ENCODE measurements at regions not wholly inside any gene's neighbourhood (a gene's known extent, or its start where the extent isn't known, plus 50 kb on each side); places are given as distances from the start of the nearest gene placed in this dataset.

DNA sequence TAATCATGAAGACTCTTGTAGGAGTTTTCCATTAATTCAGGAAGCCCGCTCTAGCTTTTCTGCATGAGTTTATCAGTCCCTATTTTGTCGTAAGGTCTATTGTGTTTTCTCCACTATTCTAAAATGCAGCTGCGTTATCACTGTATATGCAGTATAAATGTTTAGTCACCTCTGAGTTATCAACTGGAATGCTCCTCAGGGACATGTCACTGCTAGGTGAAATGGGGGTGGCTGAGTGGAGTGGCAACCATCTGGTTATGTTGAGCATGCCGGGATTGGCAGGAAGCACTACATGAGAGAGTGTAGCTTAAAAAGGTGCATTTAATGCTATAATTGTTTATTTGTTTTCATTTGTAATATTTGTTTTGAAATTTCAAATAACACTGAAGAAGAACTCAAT is 285.2 kb upstream of the ELAC2 start:
- DNase-seq (ENCODE audit: low spot score), result no peak

- no peak for DNase-seq (ENCODE audit: low spot score)
Observed at GRCh38 chr17:13302419-13302818, 284.6 kb upstream of the ELAC2 start.

GRCh38 chr17:13297183-13297582 is 279.4 kb upstream of the ELAC2 start:
- no peak for DNase-seq (ENCODE audit: low spot score)

- DNase-seq (ENCODE audit: low spot score), result no peak
Observed at GRCh38 chr17:13293421-13293820, 275.6 kb upstream of the ELAC2 start.

GRCh38 chr17:13292291-13292690 is 274.5 kb upstream of the ELAC2 start:
- no peak for DNase-seq (ENCODE audit: low spot score)

- no peak for DNase-seq (ENCODE audit: low spot score)
Observed at GRCh38 chr17:13288248-13288647, 270.4 kb upstream of the ELAC2 start.

GRCh38 chr17:13287226-13287625 is 269.4 kb upstream of the ELAC2 start:
- DNase-seq (ENCODE audit: low spot score), result no peak

DNA sequence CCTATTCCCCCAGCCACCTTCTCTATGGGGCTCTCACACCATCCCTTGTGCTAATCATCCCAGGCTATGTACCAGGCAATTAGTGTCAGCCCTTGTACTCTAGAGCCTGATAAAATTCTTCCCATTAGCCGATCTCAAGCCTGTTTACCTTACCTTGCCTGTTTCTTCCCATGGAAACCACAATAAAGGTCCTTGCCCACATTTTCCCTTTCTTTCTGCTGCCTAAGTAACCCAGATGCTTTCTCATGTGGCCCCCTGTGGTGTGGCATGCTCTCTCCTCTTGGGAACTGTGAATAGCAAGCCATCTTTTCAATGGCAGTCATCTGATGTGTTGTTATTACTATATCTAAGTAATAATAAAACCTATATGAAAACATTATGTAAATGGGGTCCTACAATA is 265.8 kb upstream of the ELAC2 start:
- no peak for DNase-seq (ENCODE audit: low spot score)

GRCh38 chr17:13281626-13282025 is 263.8 kb upstream of the ELAC2 start:
- no peak for DNase-seq (ENCODE audit: low spot score)

DNA sequence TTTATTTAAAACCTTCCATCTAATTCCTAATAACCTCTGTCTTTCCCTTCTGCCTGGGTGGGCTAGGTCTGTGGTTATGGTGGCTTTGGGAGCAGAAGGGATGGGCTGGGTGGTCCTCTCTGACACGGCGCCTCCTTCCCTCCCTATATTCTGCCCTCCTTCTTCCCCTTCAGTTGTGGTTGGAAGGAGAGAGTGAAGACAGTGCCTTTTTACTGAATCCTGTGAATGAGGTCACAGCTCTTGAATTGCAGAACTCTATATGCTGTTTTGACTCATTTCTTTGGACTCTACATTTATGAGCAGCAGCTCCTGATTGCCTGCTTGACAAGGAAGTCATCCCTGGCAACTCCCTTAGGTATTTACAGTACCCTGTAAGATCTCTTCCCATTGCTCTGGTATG is 256.0 kb upstream of the ELAC2 start:
- DNase-seq (ENCODE audit: low spot score), result no peak

GRCh38 chr17:13272296-13272695 is 254.5 kb upstream of the ELAC2 start:
- no peak for DNase-seq (ENCODE audit: low spot score)

GRCh38 chr17:13268791-13269595 is 251.2 kb upstream of the ELAC2 start:
- DNase-seq (ENCODE audit: low spot score), result no peak

DNA sequence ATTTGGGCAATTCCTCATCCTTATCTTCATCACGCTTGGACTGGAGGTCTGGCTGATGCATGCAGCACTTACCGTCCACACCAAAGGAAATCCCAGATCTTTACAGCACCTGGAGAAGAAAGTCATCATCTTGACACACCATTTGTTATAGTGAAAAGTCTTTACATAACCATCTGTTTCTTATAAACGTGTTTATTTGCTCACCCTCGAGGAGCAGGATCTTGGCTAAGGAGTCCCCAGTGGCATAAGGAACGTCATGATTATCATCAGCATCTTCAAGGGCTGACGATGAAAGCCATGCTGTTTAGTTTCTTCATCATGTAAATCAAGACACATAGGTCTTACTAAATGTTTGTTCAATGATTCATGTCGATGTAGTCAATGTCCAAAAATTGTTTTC is 248.8 kb upstream of the ELAC2 start:
- DNase-seq (ENCODE audit: low spot score), result no peak

DNA sequence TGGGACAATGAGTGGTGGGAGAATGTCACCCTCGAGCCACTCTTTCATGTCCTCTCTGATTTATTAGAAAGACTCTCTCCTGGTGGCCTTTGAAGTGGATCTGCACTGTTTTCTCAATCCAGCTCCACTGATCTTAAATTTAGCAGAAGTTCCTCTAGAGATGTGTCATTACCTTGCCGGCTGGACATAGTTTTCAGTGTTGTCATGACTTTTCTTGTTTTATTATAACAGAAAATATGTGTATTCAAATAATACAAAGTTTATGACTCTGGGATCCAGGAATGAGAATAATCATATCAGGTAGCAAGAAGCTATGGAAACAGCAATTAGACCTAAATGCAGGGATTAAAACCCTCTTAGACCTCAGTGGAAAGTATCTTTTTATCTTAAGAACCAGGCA is 247.5 kb upstream of the ELAC2 start:
- no peak for DNase-seq (ENCODE audit: low spot score)

DNA sequence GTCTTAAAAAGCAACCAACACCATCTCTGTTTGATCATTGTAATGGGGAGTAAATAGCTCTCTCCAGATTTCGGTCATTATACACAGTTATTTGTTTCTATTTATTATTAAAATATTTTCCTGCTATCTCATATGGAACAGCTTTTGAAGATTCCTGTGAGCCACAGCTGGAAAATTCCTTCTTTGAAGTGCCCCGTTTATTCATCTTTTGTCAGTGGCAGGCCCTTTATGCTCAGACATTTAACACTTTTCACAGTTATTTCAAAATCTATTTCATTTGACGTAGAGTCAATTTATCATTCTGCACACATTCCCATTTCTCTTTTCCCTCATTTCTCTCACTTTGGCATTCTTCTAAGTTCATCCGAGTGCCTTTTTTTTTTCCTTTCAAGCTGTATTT is 245.9 kb upstream of the ELAC2 start:
- no peak for DNase-seq (ENCODE audit: low spot score)

DNA sequence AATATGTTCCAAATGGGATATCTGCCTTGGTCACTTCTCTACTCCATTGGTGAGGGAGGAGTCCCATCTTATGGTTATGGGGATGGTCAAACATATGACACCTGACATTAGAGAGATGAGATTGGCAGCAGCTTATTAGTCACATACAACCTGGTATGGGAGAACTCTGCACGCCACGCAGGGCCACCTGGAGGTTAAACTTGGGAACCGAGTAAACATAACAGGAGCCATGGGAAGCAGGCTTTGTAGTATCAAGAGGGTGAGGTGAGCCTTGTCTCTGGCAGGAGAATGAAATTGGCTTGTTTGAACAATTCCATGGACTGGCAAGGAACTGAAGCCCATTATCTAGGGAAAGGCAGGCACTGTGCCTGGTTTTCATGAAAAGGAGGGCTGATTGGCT is 238.7 kb upstream of the ELAC2 start:
- no peak for DNase-seq (ENCODE audit: low spot score)

DNA sequence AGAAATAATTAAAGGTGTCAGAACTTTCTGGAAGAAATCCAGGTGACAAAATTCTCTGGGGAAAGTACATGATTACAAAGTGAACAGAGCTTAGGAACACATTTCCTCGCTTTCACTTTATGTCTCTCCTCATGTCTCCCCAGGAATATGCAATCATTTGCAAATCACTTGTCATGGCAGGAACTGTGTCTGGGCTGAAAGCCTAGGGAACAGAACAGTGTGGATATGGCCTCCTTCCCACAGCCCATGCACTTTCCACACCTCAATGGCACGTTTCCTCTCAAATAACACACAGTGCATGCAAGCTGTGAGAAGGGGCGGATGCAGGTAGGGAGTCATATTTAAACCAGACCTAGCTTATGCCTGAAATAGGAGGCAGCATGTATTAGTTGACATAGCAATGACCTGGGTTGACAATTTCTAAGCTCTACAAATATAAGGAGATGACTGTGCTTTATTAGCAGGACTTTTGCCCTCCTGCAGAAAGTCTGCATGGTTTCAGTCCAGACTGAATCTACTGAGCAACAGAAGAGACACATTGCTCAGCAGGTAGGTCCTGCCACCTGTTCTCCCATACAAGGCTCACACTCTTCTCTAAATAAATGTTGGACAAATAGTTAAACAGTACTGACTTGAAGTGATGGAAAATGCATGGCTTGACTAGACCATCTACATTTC is 236.0 kb upstream of the ELAC2 start:
- no peak for DNase-seq (ENCODE audit: low spot score)

DNA sequence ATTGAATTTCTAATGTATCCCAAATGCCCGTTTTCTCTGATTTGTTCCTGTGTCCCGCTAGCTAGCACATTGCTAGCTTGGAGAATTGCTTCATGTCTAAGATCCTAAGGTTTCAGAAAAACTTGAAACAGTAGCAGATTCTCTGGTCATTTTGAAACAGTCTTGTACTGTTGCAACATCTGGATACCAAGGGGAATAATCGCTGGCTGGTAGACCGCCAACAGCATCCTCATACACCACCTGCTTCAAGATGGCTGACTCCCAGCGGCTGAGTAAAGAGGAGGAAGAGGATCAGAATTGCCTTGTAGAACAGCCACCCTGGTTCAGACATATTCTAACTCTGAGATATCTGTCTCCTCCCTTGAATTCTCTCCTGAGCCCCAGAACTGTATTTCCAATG is 226.7 kb upstream of the ELAC2 start:
- no peak for DNase-seq (ENCODE audit: low spot score)

DNA sequence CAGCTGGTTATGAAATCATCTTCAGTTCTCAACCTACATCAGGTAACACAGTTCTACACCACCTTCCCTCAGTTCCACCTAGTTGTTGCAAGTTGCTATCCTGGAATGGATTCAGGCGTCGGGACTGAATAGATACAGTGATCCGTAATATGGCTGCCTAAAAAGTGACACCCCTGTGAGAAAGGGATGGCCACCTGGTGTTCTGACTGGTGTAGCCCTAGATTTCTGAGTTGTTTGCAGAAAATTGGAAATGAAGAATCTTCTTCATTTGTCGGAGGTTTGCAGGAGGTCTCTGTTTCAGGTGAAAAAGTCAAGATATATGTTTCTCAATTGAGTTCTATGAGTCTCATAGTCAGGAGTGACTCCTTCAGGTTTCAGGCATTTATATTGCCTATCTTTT is 225.8 kb upstream of the ELAC2 start:
- DNase-seq (ENCODE audit: low spot score), result no peak

DNA sequence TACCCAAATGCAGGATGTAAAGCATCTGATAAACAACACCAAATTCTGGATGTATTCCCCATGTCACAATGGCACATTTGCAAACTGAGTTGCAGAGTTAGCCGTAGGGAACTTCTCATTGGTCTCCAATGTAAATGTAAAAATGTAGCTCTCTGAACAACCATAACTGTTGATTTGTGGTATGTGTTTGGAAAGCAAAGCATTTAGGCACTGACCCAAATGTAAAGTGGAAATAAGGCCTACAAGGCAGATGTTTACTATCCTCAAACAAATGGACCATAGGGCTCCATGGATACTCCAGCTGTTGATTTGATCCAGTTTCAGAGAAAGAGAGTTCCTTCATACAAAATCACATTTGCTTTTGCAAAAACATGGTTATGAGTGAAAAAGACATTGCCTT is 223.0 kb upstream of the ELAC2 start:
- no peak for DNase-seq (ENCODE audit: low spot score)

GRCh38 chr17:13230350-13231264 is 212.8 kb upstream of the ELAC2 start:
- DNase-seq (ENCODE audit: low spot score), result peak; percentile 6

GRCh38 chr17:13228225-13228624 is 210.4 kb upstream of the ELAC2 start:
- no peak for DNase-seq (ENCODE audit: low spot score)

GRCh38 chr17:13222975-13223374 is 205.1 kb upstream of the ELAC2 start:
- peak; percentile 50 for DNase-seq (ENCODE audit: low spot score)

All from D341Med (cell line).